Mucosa of gallbladder (tissue), 1 donor: ENCODE measurements at regions not wholly inside any gene's neighbourhood (a gene's known extent, or its start where the extent isn't known, plus 50 kb on each side); places are given as distances from the start of the nearest gene placed in this dataset.
"Not testable (repeated sequence)": the region's sequence is repeated elsewhere in the genome, so short reads cannot be mapped to it uniquely, and the experiment has no call there.

ENCODE experiments used
- DNase-seq: peaks from one replicate; pipeline ENCODE4 v3.0.0-alpha.2; 2020; ENCODE audit warnings: low spot score
- donor health status: DM: no; HTN: no; CAD: no.

- DNase-seq, result no peak
Measured at GRCh38 chr12:4156317-4156716, 117.2 kb upstream of the CCND2 start.

GRCh38 chr12:4154672-4155225 lies 118.8 kb upstream of the CCND2 start:
- DNase-seq, result no peak

GRCh38 chr12:4153343-4153892 lies 120.1 kb upstream of the CCND2 start:
- no peak for DNase-seq

GRCh38 chr12:4152145-4152795 lies 121.3 kb upstream of the CCND2 start:
- no peak for DNase-seq

- DNase-seq, result no peak
Measured at GRCh38 chr12:4151362-4152121, 122.0 kb upstream of the CCND2 start.

GRCh38 chr12:4150355-4150754 lies 123.2 kb upstream of the CCND2 start:
- DNase-seq, result not testable (repeated sequence)

GRCh38 chr12:4148418-4149056 lies 125.0 kb upstream of the CCND2 start:
- no peak for DNase-seq

- DNase-seq, result no peak
Measured at GRCh38 chr12:4147031-4147481, 126.5 kb upstream of the CCND2 start.

GRCh38 chr12:4145990-4146859 lies 127.3 kb upstream of the CCND2 start:
- DNase-seq, result no peak

- no peak for DNase-seq
Measured at GRCh38 chr12:4144676-4145075, 128.9 kb upstream of the CCND2 start.

- no peak for DNase-seq
Measured at GRCh38 chr12:4143896-4144295, 129.7 kb upstream of the CCND2 start.

- DNase-seq, result no peak
Measured at GRCh38 chr12:4141348-4142270, 132.0 kb upstream of the CCND2 start.

- no peak for DNase-seq
Measured at GRCh38 chr12:4140581-4141301, 132.8 kb upstream of the CCND2 start.

GRCh38 chr12:4139191-4139590 lies 134.4 kb upstream of the CCND2 start:
- DNase-seq, result no peak

GRCh38 chr12:4138532-4138931 lies 135.0 kb upstream of the CCND2 start:
- DNase-seq, result not testable (repeated sequence)

GRCh38 chr12:4138051-4138450 lies 135.5 kb upstream of the CCND2 start:
- DNase-seq, result no peak

- DNase-seq, result no peak
Measured at GRCh38 chr12:4137441-4137840, 136.1 kb upstream of the CCND2 start.

GRCh38 chr12:4137015-4137414 lies 136.5 kb upstream of the CCND2 start:
- no peak for DNase-seq

- no peak for DNase-seq
Measured at GRCh38 chr12:4135919-4136605, 137.5 kb upstream of the CCND2 start.
